ENCODE measurements at regions not wholly inside any gene's neighbourhood (a gene's known extent, or its start where the extent isn't known, plus 50 kb on each side); places are given as distances from the start of the nearest gene placed in this dataset.

DNA sequence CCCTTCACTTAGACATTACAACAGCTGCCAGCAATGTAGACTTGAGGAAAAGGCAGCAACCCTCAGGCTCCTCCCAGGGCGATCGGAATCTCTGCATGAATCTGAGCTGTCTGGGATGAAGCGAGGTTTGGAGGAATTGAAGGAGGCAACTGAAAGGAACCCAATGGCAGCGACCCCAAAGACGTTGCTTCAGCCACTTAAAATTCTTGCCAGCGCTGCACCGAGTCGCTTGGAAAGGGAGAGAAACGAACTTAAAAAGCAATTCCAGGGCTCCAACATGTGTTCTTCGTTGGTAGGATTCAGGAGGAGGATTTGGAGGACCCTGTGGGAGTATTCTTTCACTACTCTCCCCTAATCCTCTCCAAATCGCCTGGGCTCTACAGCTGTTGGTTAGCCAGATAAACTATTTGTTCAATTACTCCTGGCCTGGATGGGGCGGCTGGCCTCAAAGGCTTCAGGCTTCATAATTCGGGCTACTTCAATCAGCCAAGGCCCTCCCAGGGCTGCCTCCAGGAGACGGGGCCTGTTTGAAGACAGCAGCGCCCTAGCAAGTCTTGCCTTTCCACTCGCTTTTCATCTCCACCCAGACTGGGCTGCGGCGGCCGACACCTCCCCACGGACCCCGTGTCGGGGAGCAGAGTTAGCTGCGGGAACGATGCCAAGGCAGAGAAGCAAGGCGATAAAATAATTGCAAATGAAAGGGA lies 72.4 kb upstream of the TMEM45B start:
- TF ChIP-seq, protein P1, sequence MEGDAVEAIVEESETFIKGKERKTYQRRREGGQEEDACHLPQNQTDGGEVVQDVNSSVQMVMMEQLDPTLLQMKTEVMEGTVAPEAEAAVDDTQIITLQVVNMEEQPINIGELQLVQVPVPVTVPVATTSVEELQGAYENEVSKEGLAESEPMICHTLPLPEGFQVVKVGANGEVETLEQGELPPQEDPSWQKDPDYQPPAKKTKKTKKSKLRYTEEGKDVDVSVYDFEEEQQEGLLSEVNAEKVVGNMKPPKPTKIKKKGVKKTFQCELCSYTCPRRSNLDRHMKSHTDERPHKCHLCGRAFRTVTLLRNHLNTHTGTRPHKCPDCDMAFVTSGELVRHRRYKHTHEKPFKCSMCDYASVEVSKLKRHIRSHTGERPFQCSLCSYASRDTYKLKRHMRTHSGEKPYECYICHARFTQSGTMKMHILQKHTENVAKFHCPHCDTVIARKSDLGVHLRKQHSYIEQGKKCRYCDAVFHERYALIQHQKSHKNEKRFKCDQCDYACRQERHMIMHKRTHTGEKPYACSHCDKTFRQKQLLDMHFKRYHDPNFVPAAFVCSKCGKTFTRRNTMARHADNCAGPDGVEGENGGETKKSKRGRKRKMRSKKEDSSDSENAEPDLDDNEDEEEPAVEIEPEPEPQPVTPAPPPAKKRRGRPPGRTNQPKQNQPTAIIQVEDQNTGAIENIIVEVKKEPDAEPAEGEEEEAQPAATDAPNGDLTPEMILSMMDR (IDR thresholded peaks at IDR 0.05) = no peak
- no peak for TF ChIP-seq POLR2A (IDR thresholded peaks at IDR 0.05)
- TF ChIP-seq EP300 (IDR thresholded peaks at IDR 0.05) = no peak
- no peak for TF ChIP-seq POLR2AphosphoS5 (IDR thresholded peaks at IDR 0.05)

Measured in sigmoid colon (tissue), 4 donors.